ENCODE measurements at regions not wholly inside any gene's neighbourhood (a gene's known extent, or its start where the extent isn't known, plus 50 kb on each side); places are given as distances from the start of the nearest gene placed in this dataset.

- Mint-ChIP-seq H3K4me3 (no peak overlapping the region), H3K4me1 (no peaks in the 10 kb centered on the region), H3K27me3 (ENCODE audit: insufficient read depth) (no peaks in the 10 kb centered on the region), H3K36me3 (ENCODE audit: low read depth) (no peaks in the 10 kb centered on the region), H3K27ac (no peak overlapping the region), H3K9me3 (no peaks in the 10 kb centered on the region)
- Histone ChIP-seq H3K4me1 (ENCODE audit: control insufficient read depth, insufficient read depth, low read length) (no peaks in the 10 kb centered on the region), H3K27me3 (ENCODE audit: control insufficient read depth, insufficient read depth, low read length, poor library complexity, severe bottlenecking) (no peaks in the 10 kb centered on the region), H3K9me3 (ENCODE audit: control insufficient read depth, low read length) (no peaks in the 10 kb centered on the region), H3K27ac (ENCODE audit: low read depth, low read length) (no peak overlapping the region), H3K4me3 (ENCODE audit: low read length) (no peak overlapping the region), H3K36me3 (ENCODE audit: control insufficient read depth, insufficient read depth, low read length) (no peaks in the 10 kb centered on the region), H3K9ac (ENCODE audit: extremely low read depth, low read length, poor library complexity, severe bottlenecking) (no peak overlapping the region)
- no peak for TF ChIP-seq CTCF (conservative IDR thresholded peaks at IDR 0.05)
- WGBS, 2 experiments (ENCODE audit: insufficient coverage in 1 of 2, insufficient read length in 1 of 2) = 91 to 96% methylated on average over 6 to 7 of the region's 7 CpGs
- no peak for DNase-seq
Measured at GRCh38 chr7:8998762-8999161, 565.4 kb downstream of the NXPH1 start.

- Mint-ChIP-seq H3K27ac (peak overlapping the region; percentile 63), H3K9me3 (peaks cover 23% of the 10 kb centered on the region), H3K36me3 (ENCODE audit: low read depth) (no peaks in the 10 kb centered on the region), H3K27me3 (ENCODE audit: insufficient read depth) (no peaks in the 10 kb centered on the region), H3K4me1 (peaks cover 21% of the 10 kb centered on the region), H3K4me3 (no peak overlapping the region)
- Histone ChIP-seq H3K4me3 (ENCODE audit: low read length) (no peak overlapping the region), H3K9me3 (ENCODE audit: control insufficient read depth, low read length) (peaks cover 8% of the 10 kb centered on the region), H3K27me3 (ENCODE audit: control insufficient read depth, insufficient read depth, low read length, poor library complexity, severe bottlenecking) (no peaks in the 10 kb centered on the region), H3K27ac (ENCODE audit: low read depth, low read length) (no peak overlapping the region), H3K36me3 (ENCODE audit: control insufficient read depth, insufficient read depth, low read length) (no peaks in the 10 kb centered on the region), H3K4me1 (ENCODE audit: control insufficient read depth, insufficient read depth, low read length) (no peaks in the 10 kb centered on the region), H3K9ac (ENCODE audit: extremely low read depth, low read length, poor library complexity, severe bottlenecking) (no peak overlapping the region)
- TF ChIP-seq CTCF (conservative IDR thresholded peaks at IDR 0.05) = no peak
- DNase-seq = peak; percentile 69
- WGBS, 2 experiments (ENCODE audit: insufficient coverage in 1 of 2, insufficient read length in 1 of 2) = 7 to 26% methylated on average over 3 to 5 of the region's 5 CpGs
Measured at GRCh38 chr7:9013940-9014339, 580.5 kb downstream of the NXPH1 start.

- 94 to 97% methylated on average over 6 to 7 of the region's 7 CpGs for WGBS, 2 experiments (ENCODE audit: insufficient coverage in 1 of 2, insufficient read length in 1 of 2)
- Histone ChIP-seq H3K4me1 (ENCODE audit: control insufficient read depth, insufficient read depth, low read length) (no peaks in the 10 kb centered on the region), H3K27ac (ENCODE audit: low read depth, low read length) (no peak overlapping the region), H3K36me3 (ENCODE audit: control insufficient read depth, insufficient read depth, low read length) (no peaks in the 10 kb centered on the region), H3K4me3 (ENCODE audit: low read length) (no peak overlapping the region), H3K9me3 (ENCODE audit: control insufficient read depth, low read length) (peaks cover 8% of the 10 kb centered on the region), H3K9ac (ENCODE audit: extremely low read depth, low read length, poor library complexity, severe bottlenecking) (no peak overlapping the region), H3K27me3 (ENCODE audit: control insufficient read depth, insufficient read depth, low read length, poor library complexity, severe bottlenecking) (no peaks in the 10 kb centered on the region)
- Mint-ChIP-seq H3K27me3 (ENCODE audit: insufficient read depth) (no peaks in the 10 kb centered on the region), H3K4me1 (peaks cover 21% of the 10 kb centered on the region), H3K4me3 (no peak overlapping the region), H3K27ac (no peak overlapping the region), H3K9me3 (peaks cover 22% of the 10 kb centered on the region), H3K36me3 (ENCODE audit: low read depth) (no peaks in the 10 kb centered on the region)
- DNase-seq = no peak
- TF ChIP-seq CTCF (conservative IDR thresholded peaks at IDR 0.05) = no peak
Measured at GRCh38 chr7:9017286-9017685, 583.9 kb downstream of the NXPH1 start.
